HFF-Myc (cell line): ENCODE measurements at regions not wholly inside any gene's neighbourhood (a gene's known extent, or its start where the extent isn't known, plus 50 kb on each side); places are given as distances from the start of the nearest gene placed in this dataset.

Experiments
- DNase-seq: peaks from one replicate; pipeline ENCODE4 v3.0.0-alpha.2; 2011; ENCODE audit warnings: low read depth; ENCODE audit errors: extremely low read depth
- H3K4me3 ChIP-seq: replicated peaks from 2 replicates; pipeline ENCODE4 v1.5.1; 2011; ENCODE audit warnings: low read depth, mild to moderate bottlenecking, control low read depth, low read length
- CTCF ChIP-seq: IDR thresholded peaks from 2 replicates; pipeline ENCODE4 v1.5.1; 2012; ENCODE audit warnings: mild to moderate bottlenecking, low read depth, low read length, control low read depth; ENCODE audit errors: missing control alignments

DNA sequence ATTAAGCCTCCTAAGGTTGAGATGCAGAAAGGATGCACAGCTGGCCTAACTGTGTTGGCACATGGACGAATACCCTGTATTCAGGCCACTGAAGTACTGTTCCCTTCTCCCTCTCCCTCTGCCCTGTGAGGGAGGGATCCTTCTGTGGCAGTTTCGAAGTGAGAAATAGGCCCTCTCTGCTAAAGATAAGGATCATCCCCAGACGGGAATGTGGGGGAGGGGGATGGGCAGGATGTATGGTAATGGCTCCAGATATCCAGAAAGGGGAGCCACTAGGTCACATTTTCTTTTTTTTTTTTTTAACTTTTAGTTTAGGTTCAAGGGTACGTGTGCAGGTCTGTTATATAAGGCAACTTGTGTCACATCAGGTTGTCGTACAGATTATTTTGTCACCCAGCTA, 463.1 kb downstream of the TBL1XR1 start:
- no peak for TF ChIP-seq CTCF
- no peak overlapping the region for H3K4me3 ChIP-seq
- no peak for DNase-seq

DNA sequence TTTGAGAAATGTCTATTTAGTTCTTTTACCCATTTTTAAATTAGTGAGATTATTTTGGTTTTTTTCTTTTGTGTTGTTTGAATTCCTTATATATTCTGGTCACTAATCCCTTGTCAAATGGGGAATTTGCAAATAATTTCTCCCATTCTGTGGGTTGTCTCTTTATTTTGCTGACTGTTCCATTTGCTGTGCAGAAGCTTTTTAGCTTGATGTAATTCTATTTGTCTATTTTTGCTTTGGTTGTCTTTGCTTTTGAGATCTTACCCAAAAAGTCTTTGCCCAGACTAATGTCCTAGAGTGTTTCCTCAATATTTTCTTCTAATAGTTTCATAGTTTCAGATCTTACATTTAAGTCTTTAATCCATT, 472.9 kb downstream of the TBL1XR1 start:
- DNase-seq, result no peak
- no peak for TF ChIP-seq CTCF
- no peak overlapping the region for H3K4me3 ChIP-seq

- no peak for DNase-seq
- no peak for TF ChIP-seq CTCF
- no peak overlapping the region for H3K4me3 ChIP-seq
These were observed 473.4 kb downstream of the TBL1XR1 start for GRCh38 chr3:176723758-176724393.

- no peak for DNase-seq
- H3K4me3 ChIP-seq, result no peak overlapping the region
- TF ChIP-seq CTCF, result no peak
These were observed 483.2 kb downstream of the TBL1XR1 start for GRCh38 chr3:176714034-176714433.

GRCh38 chr3:176712191-176712590, 485.1 kb downstream of the TBL1XR1 start:
- TF ChIP-seq CTCF, result no peak
- H3K4me3 ChIP-seq, result no peak overlapping the region
- DNase-seq, result no peak

DNA sequence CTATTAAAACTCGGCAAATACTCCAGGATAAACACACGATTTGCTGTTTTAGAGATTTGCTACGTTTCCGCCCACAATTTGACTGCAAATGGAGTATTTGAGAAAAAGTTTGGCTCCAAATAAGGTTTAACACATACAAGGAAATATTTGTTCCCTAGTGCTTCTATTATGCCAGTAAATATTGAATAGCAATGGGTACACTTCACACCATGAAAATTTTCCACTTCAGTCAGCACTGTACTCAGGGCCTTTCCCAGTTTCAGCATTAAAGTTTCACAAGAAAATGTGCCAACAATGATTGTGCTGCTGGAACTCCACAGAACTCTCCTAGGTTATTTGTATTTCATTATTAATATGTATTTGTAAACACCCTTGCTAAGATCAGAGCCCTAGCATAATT, 498.0 kb downstream of the TBL1XR1 start:
- H3K4me3 ChIP-seq, result no peak overlapping the region
- no peak for DNase-seq
- no peak for TF ChIP-seq CTCF

DNA sequence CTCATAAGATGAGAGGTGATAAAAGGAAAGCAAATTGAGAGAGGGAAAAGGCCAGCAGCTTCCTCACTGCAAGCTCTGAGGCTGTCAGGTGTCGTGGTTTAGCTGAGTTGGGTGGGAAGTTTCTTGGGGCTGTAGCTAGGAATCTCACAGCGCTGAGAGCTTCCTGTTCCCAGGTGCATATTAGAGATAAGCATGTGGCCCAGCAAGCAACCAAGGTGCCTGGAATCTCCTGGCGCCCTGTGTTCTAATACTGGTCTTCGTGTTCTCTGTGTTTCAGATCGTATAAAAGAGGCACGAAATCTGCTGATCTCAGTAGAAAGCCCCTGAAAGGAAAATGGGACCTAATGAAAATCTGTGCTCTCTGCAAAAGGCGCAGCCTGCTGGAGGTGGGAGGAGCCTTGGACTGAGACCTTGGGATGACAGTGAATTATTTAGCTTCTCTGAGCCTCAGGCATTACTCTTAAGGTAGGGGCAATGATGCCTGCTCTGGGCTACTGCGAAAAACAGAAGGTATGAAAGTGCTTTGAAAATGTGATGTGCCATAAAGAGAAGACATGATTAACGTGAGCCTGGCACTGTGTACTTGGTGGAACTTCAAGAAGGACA, 499.9 kb downstream of the TBL1XR1 start:
- no peak overlapping the region for H3K4me3 ChIP-seq
- no peak for DNase-seq
- TF ChIP-seq CTCF, result no peak
